Heart right ventricle (tissue), 16 donors: ENCODE measurements at regions not wholly inside any gene's neighbourhood (a gene's known extent, or its start where the extent isn't known, plus 50 kb on each side); places are given as distances from the start of the nearest gene placed in this dataset.

Experiments
- ATAC-seq, 8 donors: fragments of 200-7000 bp; cut with Tn5 transposase; one replicate each; pipeline ENCODE4 v1.9.1; 2020; ENCODE audit warnings: mild to moderate bottlenecking in 8 of 8, moderate library complexity in 8 of 8, moderate number of reproducible peaks in 1 of 8
- DNase-seq, 2 donors: peaks; one replicate each; pipeline ENCODE4 v3.0.0-alpha.2; 2020
- H3K27ac ChIP-seq, 10 donors: fragments of 200-600 bp; sonication (generic) in 2 of 10; one replicate each; pipeline versions ENCODE4 v1.5.0 to v1.8.0; 2020 to 2022; ENCODE audit warnings: mild to moderate bottlenecking in 3 of 10
- H3K27me3 ChIP-seq, 7 donors: fragments of 200-600 bp; one replicate each; pipeline ENCODE4 v1.8.0; 2021 to 2022; ENCODE audit warnings: mild to moderate bottlenecking in 2 of 7
- H3K36me3 ChIP-seq, 9 donors: fragments of 200-600 bp; sonication (generic) in 1 of 9; one replicate each; pipeline versions ENCODE4 v1.5.0 to v1.8.0; 2020 to 2022; ENCODE audit warnings: mild to moderate bottlenecking in 2 of 9
- H3K4me1 ChIP-seq, 9 donors: fragments of 200-600 bp; sonication (generic) in 1 of 9; one replicate each; pipeline versions ENCODE4 v1.5.0 to v1.8.0; 2020 to 2022; ENCODE audit warnings: mild to moderate bottlenecking in 4 of 9
- H3K4me3 ChIP-seq, 10 donors: fragments of 200-600 bp; sonication (generic) in 2 of 10; one replicate each; pipeline versions ENCODE4 v1.5.0 to v1.8.0; 2020 to 2022; ENCODE audit warnings: mild to moderate bottlenecking in 7 of 10, moderate library complexity in 2 of 10
- H3K9me3 ChIP-seq, 11 donors: fragments of 200-600 bp in 10 of 11; sonication (generic) in 2 of 11; one replicate each; pipeline versions ENCODE4 v1.5.0 to v1.8.0; 2013 to 2022; ENCODE audit warnings: mild to moderate bottlenecking in 2 of 11, control low read depth in 1 of 11, moderate library complexity in 1 of 11
- CTCF ChIP-seq, 9 donors: fragments of 200-600 bp; sonication (generic) in 2 of 9; IDR thresholded peaks; one replicate each; pipeline versions ENCODE4 v1.5.0 to v1.8.0; 2021 to 2022; ENCODE audit warnings: antibody characterized with exemption in 9 of 9, mild to moderate bottlenecking in 5 of 9, moderate library complexity in 1 of 9
- WGBS, 2 donors: extraction: QIAGEN DNeasy Blood & Tissue Kit; methylation state at CpG; one replicate each; pipeline ENCODE4 v1.1.7; 2013; ENCODE audit warnings: inconsistent platforms in 1 of 2; 5-methylcytosine and 5-hydroxymethylcytosine counted together
- intact Hi-C, 10 donors: fragments of 100-400 bp; cut with DNase I; formaldehyde crosslinking; loops; one replicate each; pipeline versions ENCODE4 v1.11.1 to v1.14.2; 2022
- donor health status: Arrhythmogenic right ventricular cardiomyopathy.
- donor health status: ischemic (EF 13 %, LVEDD 7.1; RV severe dilation, severe dysfunction).
- donor health status: healthy with polysubstance abuse.
- donor health status: DM: no; HTN: yes; CAD: no.
- donor health status: DM: no; HTN: no; CAD: no.
- donor health status: ischemic (EF 25% LVEDD 6.9; RV normal size, moderate dysfunction).
- donor health status: ischemic (EF 25% LVEDD 5.7; RV mildly dilated, moderate dysfunction).
- donor health status: healthy.
- donor health status: DM: yes; HTN: yes; CAD: no.
- donor health status: Ischemic cardiomyopathy.
- donor health status: ischemic (EF 35%, LVEDD 5.7; RV mildly dilated, moderate dysfunction).
- donor health status: nonischemic (EF 11% LVEDD 7.7; RV severe dilation, severe dysfunction).
- donor health status: DM: yes; HTN: yes; CAD: no.
- donor health status: PGD.
- donor health status: ischemic (EF 29% LVEDD 5.4; RV normal size, mild dysfunction).
- donor health status: nonischemic (EF 23%, LVEDD 6.1; RV moderate dilation, normal function).

DNA sequence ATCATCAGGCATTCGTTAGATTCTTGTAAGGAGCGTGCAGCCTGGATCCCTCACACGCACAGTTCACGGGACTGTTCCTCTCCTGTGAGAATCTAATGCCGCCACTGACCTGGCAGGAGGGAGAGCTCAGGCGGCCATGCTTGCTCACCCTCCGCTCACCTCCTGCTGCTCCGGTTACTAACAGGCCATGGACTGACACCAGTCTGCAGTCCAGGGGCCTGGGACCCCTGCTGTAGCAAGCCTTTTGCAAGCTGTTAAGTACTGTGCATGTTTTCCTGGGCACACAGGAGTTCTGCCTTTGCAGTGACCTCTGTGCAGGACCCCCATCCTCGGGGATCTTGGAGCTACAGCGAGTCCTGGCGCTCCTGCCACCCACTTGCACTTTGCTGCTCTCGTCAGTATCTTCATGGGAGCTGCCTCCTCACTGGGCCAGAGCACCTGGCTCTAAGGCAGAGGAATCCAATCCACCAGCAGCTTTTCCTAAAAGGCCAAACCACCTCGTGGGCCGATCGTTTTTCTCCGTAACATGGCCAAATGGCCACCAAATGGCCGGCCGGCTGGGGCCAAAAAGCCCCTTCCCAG lies 230.6 kb downstream of the FOXL1 start:
- Histone ChIP-seq H3K4me1 (peaks cover 0 to 17% (median 6%) of the 10 kb centered on the region in 9 donors), H3K36me3 (no peaks in the 10 kb centered on the region), H3K27me3 (peaks cover 0 to 39% (median 29%) of the 10 kb centered on the region in 7 donors), H3K27ac (no peak overlapping the region), H3K9me3 (no peaks in the 10 kb centered on the region), H3K4me3 (no peak overlapping the region)
- 81 to 84% methylated on average over 18 of the region's 18 CpGs for WGBS, 2 donors
- TF ChIP-seq CTCF (IDR thresholded peaks at IDR 0.05), result no peak
- intact Hi-C loops, result no loop called here
- ATAC-seq (no peak), DNase-seq (no peak)

DNA sequence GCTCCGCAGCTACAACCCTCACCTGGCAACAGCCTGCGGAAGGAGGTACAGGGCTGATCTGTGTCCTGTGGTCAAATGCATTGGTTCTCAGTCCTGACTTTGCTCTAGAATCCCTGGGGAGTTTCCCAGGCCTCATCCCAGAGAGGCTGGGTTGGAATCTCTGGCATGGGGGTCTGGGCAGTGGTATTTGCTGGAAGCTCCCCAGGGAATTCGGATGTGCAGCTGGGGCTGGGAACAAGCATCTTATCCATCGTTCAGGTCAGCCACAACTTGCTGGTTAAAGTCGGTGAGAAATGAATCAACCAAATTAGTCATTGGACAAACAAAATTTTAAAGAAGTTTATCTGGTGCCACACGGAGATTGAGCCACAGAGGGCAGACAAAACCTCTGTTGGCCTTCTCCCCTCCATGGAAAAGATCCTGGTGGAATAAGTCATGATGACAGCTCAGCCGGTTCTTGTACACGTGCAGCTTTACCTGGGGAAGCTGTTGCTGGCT lies 231.2 kb downstream of the FOXL1 start:
- Histone ChIP-seq H3K9me3 (no peaks in the 10 kb centered on the region), H3K36me3 (no peaks in the 10 kb centered on the region), H3K27ac (no peak overlapping the region), H3K4me3 (no peak overlapping the region), H3K4me1 (peaks cover 0 to 14% (median 6%) of the 10 kb centered on the region in 9 donors), H3K27me3 (peaks cover 0 to 34% (median 26%) of the 10 kb centered on the region in 7 donors)
- TF ChIP-seq CTCF (IDR thresholded peaks at IDR 0.05), result no peak
- 70 to 71% methylated on average over 8 of the region's 8 CpGs for WGBS, 2 donors
- intact Hi-C loops, result no loop called here
- ATAC-seq (no peak), DNase-seq (no peak)

GRCh38 chr16:86810062-86810461 lies 231.7 kb downstream of the FOXL1 start:
- Histone ChIP-seq H3K4me3 (no peak overlapping the region), H3K27ac (no peak overlapping the region), H3K4me1 (peaks cover 0 to 9% (median 3%) of the 10 kb centered on the region in 9 donors), H3K27me3 (peaks cover 0 to 34% (median 24%) of the 10 kb centered on the region in 7 donors), H3K36me3 (no peaks in the 10 kb centered on the region), H3K9me3 (no peaks in the 10 kb centered on the region)
- TF ChIP-seq CTCF (IDR thresholded peaks at IDR 0.05), result no peak
- no peak for DNase-seq
- ATAC-seq, result no peak
- intact Hi-C loops, result no loop called here
- WGBS, 2 donors, result 88 to 91% methylated on average over 2 of the region's 2 CpGs

DNA sequence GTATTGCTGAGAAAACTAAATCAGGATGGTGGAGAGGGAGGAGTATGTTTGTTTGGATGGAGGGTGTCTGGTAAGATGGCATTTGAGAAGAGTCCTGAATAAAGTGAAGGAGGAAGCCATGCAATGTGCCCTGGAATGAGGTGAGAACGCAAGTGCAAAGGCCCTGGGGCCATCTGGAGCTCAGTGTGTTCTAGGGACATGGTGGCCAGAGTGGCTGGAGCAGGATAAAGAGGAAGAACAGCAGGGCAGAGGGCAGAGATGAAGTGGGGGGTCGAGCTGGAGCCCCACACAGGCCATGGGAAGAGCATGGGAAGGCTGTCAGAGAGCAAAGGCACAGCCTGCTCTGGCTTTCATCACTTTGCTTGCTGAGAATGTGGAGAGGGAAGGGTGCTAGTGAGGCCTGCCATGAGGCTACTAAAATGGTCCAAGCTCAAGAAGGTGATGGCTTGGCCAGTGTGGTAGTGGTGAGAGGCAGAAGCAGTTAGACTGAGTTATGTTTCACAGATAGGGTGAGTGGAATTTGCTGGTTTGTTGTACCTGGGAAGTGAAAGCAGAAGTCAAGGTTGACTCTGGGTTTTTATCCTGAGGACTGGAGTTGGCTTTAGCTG lies 234.1 kb downstream of the FOXL1 start:
- Histone ChIP-seq H3K4me1 (no peaks in the 10 kb centered on the region), H3K36me3 (no peaks in the 10 kb centered on the region), H3K27me3 (peaks cover 0 to 20% (median 13%) of the 10 kb centered on the region in 7 donors), H3K9me3 (no peaks in the 10 kb centered on the region), H3K4me3 (no peak overlapping the region), H3K27ac (no peak overlapping the region)
- 62 to 72% methylated on average over 2 of the region's 2 CpGs for WGBS, 2 donors
- intact Hi-C loops, result no loop called here
- TF ChIP-seq CTCF (IDR thresholded peaks at IDR 0.05), result no peak
- DNase-seq, result no peak
- ATAC-seq, result no peak
